ENCODE measurements at regions not wholly inside any gene's neighbourhood (a gene's known extent, or its start where the extent isn't known, plus 50 kb on each side); places are given as distances from the start of the nearest gene placed in this dataset.

DNA sequence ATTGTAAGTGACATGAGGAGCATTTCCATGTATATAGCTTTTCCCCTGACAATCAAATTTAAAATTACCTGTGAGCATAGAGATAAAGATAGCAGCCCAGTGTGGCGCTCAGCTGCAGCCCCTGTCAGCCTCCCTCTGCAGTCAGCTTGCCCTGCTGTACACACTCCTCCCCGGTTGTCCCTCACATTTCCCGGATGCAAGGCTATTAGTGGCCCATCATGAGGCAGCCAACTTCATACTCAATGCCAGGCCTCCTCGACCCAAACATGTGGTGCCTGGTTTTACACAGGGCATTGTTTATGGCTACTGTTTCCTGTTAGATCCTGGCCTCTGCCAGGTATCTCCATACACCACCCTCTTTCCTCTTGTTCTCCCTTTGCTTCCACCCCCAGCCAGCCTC, 116.1 kb upstream of the SH3BP4 start:
- DNase-seq = no peak

DNA sequence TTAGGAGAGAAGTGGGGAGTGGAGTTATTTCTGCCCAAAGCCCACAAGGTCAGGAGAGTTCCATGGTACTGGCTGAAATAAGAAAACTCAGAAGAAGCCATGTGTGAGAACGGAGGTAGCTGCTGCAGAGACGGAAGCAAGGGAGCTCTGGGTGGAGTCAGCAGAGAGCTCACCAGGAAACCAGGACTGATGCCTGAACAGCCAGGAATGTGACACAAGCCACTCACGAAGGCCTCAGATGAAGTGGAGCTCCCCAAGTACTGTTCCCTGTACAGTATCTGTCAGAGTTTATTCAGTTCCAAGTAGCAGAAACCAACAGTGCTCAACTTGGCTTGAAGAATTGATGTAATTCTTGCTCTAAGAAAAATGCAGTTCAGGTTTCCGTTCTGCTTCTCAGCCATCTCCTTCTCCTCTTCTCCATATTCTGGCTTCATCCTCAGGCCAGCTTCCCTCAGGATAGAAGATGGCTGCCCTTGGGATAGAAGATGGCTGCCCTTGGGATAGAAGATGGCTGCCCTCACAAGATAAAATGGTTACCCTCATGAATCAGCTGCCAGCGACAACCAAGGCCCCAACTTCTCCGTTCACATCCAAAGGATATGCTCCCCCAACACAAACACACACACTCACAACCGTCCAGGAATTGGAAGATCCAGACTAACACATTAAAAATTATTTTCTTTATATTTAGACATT, 117.4 kb upstream of the SH3BP4 start:
- DNase-seq = no peak

GRCh38 chr2:234830853-234831252, 121.0 kb upstream of the SH3BP4 start:
- DNase-seq = no peak

DNA sequence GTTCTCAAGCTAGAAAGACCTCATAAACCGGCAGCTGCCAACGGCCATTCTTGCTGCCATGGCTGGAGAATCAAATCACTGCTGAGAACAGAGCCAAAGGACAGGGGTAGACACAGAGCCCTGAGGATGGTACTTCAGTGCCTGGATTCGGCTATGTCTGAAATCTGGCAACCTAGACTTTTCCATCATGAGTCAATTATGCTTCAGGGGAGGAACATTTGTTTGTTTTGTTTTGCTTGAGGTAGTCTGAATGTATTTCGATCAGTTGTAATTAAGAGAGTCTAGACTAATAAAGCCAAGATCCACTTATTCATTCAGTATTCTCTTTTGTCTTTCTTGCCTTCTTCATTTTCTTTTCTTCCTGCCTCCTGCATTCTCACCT, 122.8 kb upstream of the SH3BP4 start:
- DNase-seq = no peak

- no peak for DNase-seq
Measured at GRCh38 chr2:234828382-234829073, 123.3 kb upstream of the SH3BP4 start.

- DNase-seq = no peak
Measured at GRCh38 chr2:234827096-234827860, 124.5 kb upstream of the SH3BP4 start.

DNA sequence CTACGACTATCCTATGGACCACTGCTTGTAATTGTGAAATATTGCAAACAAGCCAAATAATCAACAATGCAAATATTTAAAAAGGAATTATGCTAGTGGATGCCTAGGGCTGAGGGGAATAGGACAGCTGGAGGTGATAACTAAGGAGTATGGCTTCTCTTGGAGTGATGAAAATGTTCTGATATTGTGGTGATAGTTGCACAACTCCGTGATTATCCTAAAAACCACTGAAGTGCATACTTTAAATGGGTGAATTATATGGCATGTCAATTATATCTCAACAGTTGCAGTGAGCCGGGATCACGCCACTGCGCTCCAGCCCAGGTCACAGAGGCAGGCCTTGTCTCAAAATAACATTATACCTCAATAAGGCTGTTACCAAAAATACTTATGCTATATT, 125.1 kb upstream of the SH3BP4 start:
- DNase-seq = no peak

DNA sequence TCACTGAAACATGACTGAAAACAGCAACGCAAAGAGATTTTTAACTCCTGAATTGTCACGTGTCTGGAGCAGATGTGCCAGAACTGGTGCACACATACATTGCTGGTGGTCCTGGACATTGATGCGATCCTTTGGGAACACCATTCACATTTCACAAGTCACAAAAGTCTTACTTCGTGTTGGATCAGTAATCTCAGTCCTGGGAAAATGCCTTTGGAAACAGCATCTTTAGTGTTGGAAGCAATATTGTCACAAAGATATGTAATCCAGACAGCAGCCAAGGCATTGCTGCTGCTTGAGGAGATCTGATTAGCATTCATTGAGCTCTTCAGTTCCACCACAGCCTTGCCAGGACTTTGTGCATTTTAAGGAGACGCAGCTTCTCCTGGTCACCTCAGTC, 126.2 kb upstream of the SH3BP4 start:
- no peak for DNase-seq

- peak in 1 of 56 donors; percentile 2 for DNase-seq
Measured at GRCh38 chr2:234823877-234824376, 127.9 kb upstream of the SH3BP4 start.

DNA sequence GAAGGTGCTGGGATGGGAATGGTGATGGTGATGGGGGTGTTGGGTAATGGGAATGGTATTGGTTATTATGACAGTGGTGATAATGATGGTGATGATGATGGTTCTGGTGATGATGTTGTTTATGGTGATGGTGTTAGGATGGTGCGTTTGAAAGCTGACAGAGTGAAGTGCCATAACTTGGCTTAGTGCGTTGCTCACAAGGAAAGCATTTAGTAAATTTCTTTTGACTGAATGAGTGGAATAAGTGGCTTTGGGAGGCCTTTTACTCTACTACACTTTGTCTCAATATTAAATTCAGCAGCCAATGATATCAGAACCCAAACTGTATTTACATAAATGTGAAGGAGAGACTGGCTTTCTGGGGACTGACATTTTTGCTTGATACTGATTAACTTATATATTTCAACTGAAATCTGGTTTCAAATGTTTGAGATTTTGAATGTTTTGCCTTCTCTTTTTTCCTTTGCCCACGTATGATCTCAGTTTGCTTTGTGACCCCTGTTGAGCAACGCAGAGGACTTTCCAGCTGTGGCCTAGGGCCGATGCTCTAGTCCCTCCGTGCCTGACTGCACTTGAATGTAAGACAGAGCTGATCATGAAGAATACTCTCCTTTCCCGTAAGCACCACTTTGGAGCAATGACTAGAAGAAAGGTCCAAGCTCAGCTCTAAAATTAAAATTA, 128.5 kb upstream of the SH3BP4 start:
- no peak for DNase-seq

DNA sequence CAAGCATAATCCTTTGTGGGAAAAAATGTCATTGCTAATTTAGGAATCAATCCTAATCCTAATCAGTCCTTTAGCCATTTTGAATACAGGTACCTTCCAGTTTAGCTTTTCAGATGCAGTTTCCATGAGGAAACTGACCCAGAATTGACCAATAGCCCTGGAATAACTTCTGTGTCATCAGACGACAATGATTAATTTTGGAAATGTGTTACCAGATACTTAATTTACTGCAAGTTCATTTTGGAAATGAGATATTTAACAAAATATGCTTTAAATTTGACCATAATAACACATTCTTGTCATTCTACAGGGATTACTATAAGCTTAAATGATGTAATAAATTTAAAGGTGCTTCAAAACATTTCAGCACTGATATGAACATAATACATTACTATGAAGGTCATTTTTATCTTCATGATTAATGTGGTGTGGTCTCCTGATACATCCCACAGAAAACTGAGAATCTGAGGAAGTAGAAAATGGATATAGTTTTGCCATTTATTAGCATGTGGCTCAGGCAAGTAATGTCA, 129.8 kb upstream of the SH3BP4 start:
- no peak for DNase-seq

DNA sequence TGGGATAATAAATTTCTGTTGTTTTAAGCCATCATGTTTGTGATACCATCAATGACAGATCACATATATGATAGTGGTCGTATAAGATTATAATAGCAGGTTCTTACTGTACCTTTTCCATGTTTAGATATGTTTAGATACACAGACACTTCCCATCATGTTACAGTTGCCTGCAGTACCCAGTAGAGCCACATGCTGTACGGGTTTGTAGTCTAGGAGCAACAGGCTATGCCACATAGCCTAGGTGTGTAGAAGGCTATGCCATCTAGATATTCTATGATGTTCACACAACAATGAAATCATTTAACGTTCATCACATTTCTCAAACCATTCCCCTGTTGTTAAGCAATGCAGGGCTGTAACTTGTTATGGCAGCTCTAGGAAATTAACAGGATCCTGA, 132.9 kb upstream of the SH3BP4 start:
- DNase-seq = no peak

DNA sequence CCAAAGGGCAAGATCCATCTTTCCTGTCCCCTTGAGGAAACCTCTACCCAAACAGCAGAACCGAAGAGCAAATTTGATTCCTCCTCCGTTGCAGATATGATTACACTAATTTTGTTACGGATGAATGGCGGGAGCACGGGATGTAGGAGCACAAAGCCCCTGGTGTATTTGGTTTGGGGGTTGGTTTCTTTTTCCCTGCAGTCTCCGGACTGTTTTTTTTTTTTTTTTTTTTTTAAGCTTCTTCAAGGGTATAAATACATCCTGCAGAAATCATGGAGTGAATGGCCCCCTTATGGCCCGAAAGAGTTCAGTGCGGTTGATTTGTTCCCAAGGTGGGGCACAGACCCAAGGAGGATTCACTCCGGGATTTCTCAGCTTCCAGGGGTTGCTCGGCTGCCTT, 135.3 kb upstream of the SH3BP4 start:
- no peak for DNase-seq

GRCh38 chr2:234816056-234816455, 135.8 kb upstream of the SH3BP4 start:
- DNase-seq = no peak

DNA sequence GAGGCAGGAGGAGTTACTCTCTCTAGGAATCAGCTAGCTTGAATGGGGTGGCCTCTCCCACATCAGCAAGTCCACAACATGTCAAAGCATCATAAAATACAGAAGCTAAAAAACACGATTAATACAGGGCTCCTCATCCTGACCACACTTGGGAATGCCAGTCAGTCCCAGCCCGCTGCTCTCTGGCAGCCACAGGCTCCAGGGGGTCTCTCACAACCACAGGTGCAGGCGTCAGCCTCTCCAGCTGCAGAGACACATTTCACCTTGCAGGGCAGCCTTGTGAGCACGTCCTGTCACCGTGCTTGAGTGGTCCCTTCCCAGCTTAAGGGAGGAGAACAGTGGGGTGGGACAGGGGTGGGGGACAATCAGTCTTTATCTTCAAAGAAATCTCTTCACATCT, 137.4 kb upstream of the SH3BP4 start:
- DNase-seq = no peak

GRCh38 chr2:234812851-234813250, 139.0 kb upstream of the SH3BP4 start:
- DNase-seq = no peak

DNA sequence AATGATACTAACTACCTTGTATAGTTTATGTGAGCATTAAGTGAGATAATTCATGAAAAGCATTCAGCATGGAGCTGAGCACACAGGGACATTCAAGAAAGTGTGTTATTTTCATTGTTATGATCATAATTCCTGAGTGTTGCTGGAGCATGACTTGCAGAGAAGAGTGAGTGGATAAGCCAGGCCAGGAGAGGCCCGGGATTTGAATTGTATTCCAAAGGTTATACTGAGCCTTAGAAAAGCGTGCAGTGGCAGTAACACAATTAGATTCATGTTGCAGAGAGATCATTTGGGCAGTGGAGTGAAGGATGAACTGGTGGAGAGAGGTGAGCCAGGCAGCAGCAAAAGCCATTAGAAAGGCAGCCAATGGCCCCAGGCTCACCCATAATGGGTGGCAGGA, 142.9 kb upstream of the SH3BP4 start:
- DNase-seq = no peak

- no peak for DNase-seq
Measured at GRCh38 chr2:234806818-234807217, 145.0 kb upstream of the SH3BP4 start.

DNA sequence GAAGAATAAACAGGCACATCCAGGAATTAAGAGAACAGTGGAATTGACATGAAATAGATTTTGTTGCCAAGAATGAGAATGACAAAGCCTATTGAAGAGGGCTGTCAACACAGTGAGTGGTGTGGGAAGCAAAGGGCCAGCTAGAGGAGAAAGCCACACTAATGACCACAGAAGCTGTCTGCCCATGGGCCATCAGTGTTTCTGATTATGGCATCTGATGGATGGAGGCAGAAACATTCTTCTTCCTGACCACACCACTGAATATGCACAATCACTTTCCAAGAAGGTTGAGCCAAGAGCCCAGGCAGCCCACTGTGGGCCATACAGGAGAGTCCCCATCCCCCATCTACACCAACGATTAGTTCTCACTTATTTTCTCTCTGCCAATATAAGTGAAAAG, 146.0 kb upstream of the SH3BP4 start:
- no peak for DNase-seq

DNA sequence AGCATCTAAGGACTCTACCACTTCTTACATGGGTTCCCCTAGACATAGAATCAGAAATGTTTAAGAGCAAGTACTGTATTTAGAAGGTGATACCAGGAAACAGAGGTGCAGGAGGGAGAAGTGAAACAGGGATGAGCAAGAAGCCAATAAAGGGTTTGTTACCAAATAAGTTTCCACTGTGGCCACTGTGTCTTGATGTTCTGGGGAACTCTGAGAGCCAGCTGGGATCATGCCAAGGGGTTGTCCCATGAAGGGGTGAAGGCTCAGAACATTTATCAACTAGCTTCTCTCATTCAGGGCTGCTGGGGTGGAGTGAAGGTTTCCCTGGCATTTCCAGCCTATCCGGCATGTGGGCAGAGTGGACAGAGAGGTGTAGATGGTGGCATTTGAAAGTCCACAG, 147.1 kb upstream of the SH3BP4 start:
- DNase-seq = no peak

DNA sequence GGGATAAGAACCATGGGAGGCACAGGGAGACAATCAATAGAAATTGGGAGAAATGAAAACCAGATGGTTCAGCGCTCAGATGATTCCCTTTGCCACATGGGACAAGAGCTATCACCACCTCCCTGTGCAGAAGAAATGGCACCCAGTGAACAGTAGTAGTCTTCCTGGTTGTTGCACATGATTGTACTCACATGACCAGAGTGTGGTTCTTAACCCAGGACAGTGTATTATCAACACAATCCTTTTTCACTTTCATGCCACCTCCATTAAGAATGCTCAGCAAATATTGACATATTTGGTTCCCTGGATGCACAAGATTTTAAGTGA, 149.0 kb upstream of the SH3BP4 start:
- no peak for DNase-seq
